ENCODE measurements at regions not wholly inside any gene's neighbourhood (a gene's known extent, or its start where the extent isn't known, plus 50 kb on each side); places are given as distances from the start of the nearest gene placed in this dataset.

GRCh38 chr13:76745261-76746200 lies 140.7 kb downstream of the KCTD12 start:
- WGBS, 2 experiments (ENCODE audit: low coverage in 1 of 2, low lambda C conversion rate in 2 of 2, missing lambda C conversion rate in 2 of 2), result 49 to 54% methylated on average over 3 of the region's 3 CpGs
- no peak for TF ChIP-seq EZH2 (IDR thresholded peaks at IDR 0.05; ENCODE audit: insufficient read depth, poor library complexity, severe bottlenecking)
- no peak for TF ChIP-seq EZH2phosphoT487 (IDR thresholded peaks at IDR 0.05; ENCODE audit: insufficient read depth, low read depth)

GRCh38 chr13:76741624-76742023 lies 144.6 kb downstream of the KCTD12 start:
- H3K4me3 ChIP-seq, result no peak overlapping the region
- no peaks in the 10 kb centered on the region for H3K79me2 ChIP-seq (ENCODE audit: insufficient read depth)
- no peak overlapping the region for H3K27ac ChIP-seq
- in situ Hi-C loops (cut with MboI), result no loop called here
- no peaks in the 10 kb centered on the region for H3K9me3 ChIP-seq (ENCODE audit: low read depth)
- H3K36me3 ChIP-seq (ENCODE audit: low read depth), result no peaks in the 10 kb centered on the region
- TF ChIP-seq EZH2phosphoT487 (IDR thresholded peaks at IDR 0.05; ENCODE audit: insufficient read depth, low read depth) (no peak), EZH2 (IDR thresholded peaks at IDR 0.05; ENCODE audit: insufficient read depth, poor library complexity, severe bottlenecking) (no peak)
- no peaks in the 10 kb centered on the region for H4K20me1 ChIP-seq (ENCODE audit: insufficient read depth)
- no peak overlapping the region for H2AFZ ChIP-seq
- DNase-seq, result no peak
- H3K4me2 ChIP-seq (ENCODE audit: unreplicated experiment), result no peak overlapping the region
- 32 to 46% methylated on average over 1 of the region's 1 CpG for WGBS, 2 experiments (ENCODE audit: low coverage in 1 of 2, low lambda C conversion rate in 2 of 2, missing lambda C conversion rate in 2 of 2)
- no peaks in the 10 kb centered on the region; the same call in 1 of the 2 replicates for H3K27me3 ChIP-seq (replicated peaks; ENCODE audit: insufficient read depth)
- no peak overlapping the region for H3K9ac ChIP-seq
- no peaks in the 10 kb centered on the region for H3F3A ChIP-seq (ENCODE audit: insufficient read depth)
- H3K9me2 ChIP-seq (ENCODE audit: insufficient read depth), result no peaks in the 10 kb centered on the region
- no peaks in the 10 kb centered on the region for H3K4me1 ChIP-seq (ENCODE audit: insufficient read depth)

More at GRCh38 chr13:76745261-76746200, 140.7 kb downstream of the KCTD12 start:
- Histone ChIP-seq H3K36me3 (ENCODE audit: low read depth) (no peaks in the 10 kb centered on the region), H2AFZ (no peak overlapping the region), H3K27me3 (replicated peaks; ENCODE audit: insufficient read depth) (no peaks in the 10 kb centered on the region; the same call in 1 of the 2 replicates), H3K9ac (no peak overlapping the region), H4K20me1 (ENCODE audit: insufficient read depth) (no peaks in the 10 kb centered on the region), H3K4me1 (ENCODE audit: insufficient read depth) (no peaks in the 10 kb centered on the region), H3K9me2 (ENCODE audit: insufficient read depth) (no peaks in the 10 kb centered on the region), H3K4me2 (ENCODE audit: unreplicated experiment) (no peak overlapping the region), H3K9me3 (ENCODE audit: low read depth) (no peaks in the 10 kb centered on the region), H3F3A (ENCODE audit: insufficient read depth) (no peaks in the 10 kb centered on the region), H3K4me3 (no peak overlapping the region), H3K79me2 (ENCODE audit: insufficient read depth) (no peaks in the 10 kb centered on the region), H3K27ac (no peak overlapping the region)
- DNase-seq, result no peak
- in situ Hi-C loops (cut with MboI), result no loop called here

- Histone ChIP-seq H3F3A (ENCODE audit: insufficient read depth) (no peaks in the 10 kb centered on the region), H3K4me3 (no peak overlapping the region), H3K4me1 (ENCODE audit: insufficient read depth) (no peaks in the 10 kb centered on the region), H3K36me3 (ENCODE audit: low read depth) (no peaks in the 10 kb centered on the region), H4K20me1 (ENCODE audit: insufficient read depth) (no peaks in the 10 kb centered on the region), H3K4me2 (ENCODE audit: unreplicated experiment) (no peak overlapping the region), H3K27me3 (replicated peaks; ENCODE audit: insufficient read depth) (no peaks in the 10 kb centered on the region; the same call in 1 of the 2 replicates), H3K79me2 (ENCODE audit: insufficient read depth) (no peaks in the 10 kb centered on the region), H2AFZ (no peak overlapping the region), H3K9ac (no peak overlapping the region), H3K27ac (no peak overlapping the region), H3K9me3 (ENCODE audit: low read depth) (no peaks in the 10 kb centered on the region), H3K9me2 (ENCODE audit: insufficient read depth) (no peaks in the 10 kb centered on the region)
- TF ChIP-seq EZH2 (IDR thresholded peaks at IDR 0.05; ENCODE audit: insufficient read depth, poor library complexity, severe bottlenecking), result no peak
- TF ChIP-seq EZH2phosphoT487 (IDR thresholded peaks at IDR 0.05; ENCODE audit: insufficient read depth, low read depth), result no peak
- in situ Hi-C loops (cut with MboI), result no loop called here
- DNase-seq, result no peak
- 86 to 96% methylated on average over 1 of the region's 1 CpG for WGBS, 2 experiments (ENCODE audit: low coverage in 1 of 2, low lambda C conversion rate in 2 of 2, missing lambda C conversion rate in 2 of 2)
These were observed 145.2 kb downstream of the KCTD12 start for GRCh38 chr13:76741046-76741445.

GRCh38 chr13:76738616-76739015 lies 147.6 kb downstream of the KCTD12 start:
- WGBS, 2 experiments (ENCODE audit: low coverage in 1 of 2, low lambda C conversion rate in 2 of 2, missing lambda C conversion rate in 2 of 2), result 73 to 81% methylated on average over 3 of the region's 3 CpGs

More at GRCh38 chr13:76738616-76739015, 147.6 kb downstream of the KCTD12 start:
- H3K4me2 ChIP-seq (ENCODE audit: unreplicated experiment), result no peak overlapping the region
- H3K9me3 ChIP-seq (ENCODE audit: low read depth), result no peaks in the 10 kb centered on the region
- in situ Hi-C loops (cut with MboI), result no loop called here
- H3K79me2 ChIP-seq (ENCODE audit: insufficient read depth), result no peaks in the 10 kb centered on the region
- H3K4me3 ChIP-seq, result no peak overlapping the region
- no peak overlapping the region for H2AFZ ChIP-seq
- DNase-seq, result no peak
- no peak for TF ChIP-seq EZH2phosphoT487 (IDR thresholded peaks at IDR 0.05; ENCODE audit: insufficient read depth, low read depth)
- no peak for TF ChIP-seq EZH2 (IDR thresholded peaks at IDR 0.05; ENCODE audit: insufficient read depth, poor library complexity, severe bottlenecking)
- H3K27me3 ChIP-seq (replicated peaks; ENCODE audit: insufficient read depth), result no peaks in the 10 kb centered on the region
- H3K36me3 ChIP-seq (ENCODE audit: low read depth), result no peaks in the 10 kb centered on the region
- no peak overlapping the region for H3K9ac ChIP-seq
- no peaks in the 10 kb centered on the region for H3K9me2 ChIP-seq (ENCODE audit: insufficient read depth)
- H3K27ac ChIP-seq, result no peak overlapping the region
- H3K4me1 ChIP-seq (ENCODE audit: insufficient read depth), result no peaks in the 10 kb centered on the region
- no peaks in the 10 kb centered on the region for H4K20me1 ChIP-seq (ENCODE audit: insufficient read depth)
- H3F3A ChIP-seq (ENCODE audit: insufficient read depth), result no peaks in the 10 kb centered on the region
